IPS-15b (cell line): ENCODE measurements at regions not wholly inside any gene's neighbourhood (a gene's known extent, or its start where the extent isn't known, plus 50 kb on each side); places are given as distances from the start of the nearest gene placed in this dataset.

Experiments
- H3K27me3 ChIP-seq: one replicate; pipeline ENCODE4 v1.6.1; 2013; ENCODE audit warnings: low read length; ENCODE audit not compliant: control insufficient read depth, insufficient read depth
- H3K36me3 ChIP-seq: one replicate; pipeline ENCODE4 v1.6.1; 2013; ENCODE audit warnings: low read length; ENCODE audit not compliant: control insufficient read depth, insufficient read depth
- H3K4me1 ChIP-seq: one replicate; pipeline ENCODE4 v1.6.1; 2013; ENCODE audit warnings: mild to moderate bottlenecking, low read length; ENCODE audit not compliant: control insufficient read depth, insufficient read depth
- H3K4me3 ChIP-seq: one replicate; pipeline ENCODE4 v1.5.1; 2013; ENCODE audit warnings: low read depth, low read length
- H3K9ac ChIP-seq: one replicate; pipeline ENCODE4 v1.6.1; 2013; ENCODE audit warnings: low read depth, mild to moderate bottlenecking, low read length
- H3K9me3 ChIP-seq: one replicate; pipeline ENCODE4 v1.6.1; 2013; ENCODE audit warnings: mild to moderate bottlenecking, low read length; ENCODE audit not compliant: control insufficient read depth, insufficient read depth

GRCh38 chr5:61931236-61931635, 374.8 kb upstream of the KIF2A start:
- Histone ChIP-seq H3K9me3 (no peaks in the 10 kb centered on the region), H3K4me3 (no peak overlapping the region), H3K27me3 (no peaks in the 10 kb centered on the region), H3K36me3 (no peaks in the 10 kb centered on the region), H3K4me1 (no peaks in the 10 kb centered on the region), H3K9ac (no peak overlapping the region)

- H3K4me3 ChIP-seq = no peak overlapping the region
- H3K9me3 ChIP-seq = no peaks in the 10 kb centered on the region
- H3K36me3 ChIP-seq = no peaks in the 10 kb centered on the region
- no peaks in the 10 kb centered on the region for H3K4me1 ChIP-seq
- no peak overlapping the region for H3K9ac ChIP-seq
- no peaks in the 10 kb centered on the region for H3K27me3 ChIP-seq
Observed at GRCh38 chr5:61933787-61934626, 372.0 kb upstream of the KIF2A start.

GRCh38 chr5:61941637-61942036, 364.4 kb upstream of the KIF2A start:
- no peaks in the 10 kb centered on the region for H3K4me1 ChIP-seq
- no peaks in the 10 kb centered on the region for H3K27me3 ChIP-seq
- no peaks in the 10 kb centered on the region for H3K36me3 ChIP-seq
- H3K9ac ChIP-seq = no peak overlapping the region
- no peaks in the 10 kb centered on the region for H3K9me3 ChIP-seq
- H3K4me3 ChIP-seq = no peak overlapping the region

- no peaks in the 10 kb centered on the region for H3K36me3 ChIP-seq
- H3K27me3 ChIP-seq = no peaks in the 10 kb centered on the region
- no peak overlapping the region for H3K4me3 ChIP-seq
Observed at GRCh38 chr5:61942462-61943049, 363.4 kb upstream of the KIF2A start.

GRCh38 chr5:61943713-61944112, 362.3 kb upstream of the KIF2A start:
- Histone ChIP-seq H3K36me3 (no peaks in the 10 kb centered on the region), H3K9me3 (no peaks in the 10 kb centered on the region), H3K4me3 (no peak overlapping the region), H3K27me3 (no peaks in the 10 kb centered on the region), H3K4me1 (no peaks in the 10 kb centered on the region), H3K9ac (no peak overlapping the region)

More at GRCh38 chr5:61942462-61943049, 363.4 kb upstream of the KIF2A start:
- no peak overlapping the region for H3K9ac ChIP-seq
- no peaks in the 10 kb centered on the region for H3K4me1 ChIP-seq
- H3K9me3 ChIP-seq = no peaks in the 10 kb centered on the region

GRCh38 chr5:61948151-61948550, 357.9 kb upstream of the KIF2A start:
- no peaks in the 10 kb centered on the region for H3K4me1 ChIP-seq
- H3K36me3 ChIP-seq = no peaks in the 10 kb centered on the region
- no peaks in the 10 kb centered on the region for H3K27me3 ChIP-seq
- H3K9ac ChIP-seq = no peak overlapping the region
- H3K9me3 ChIP-seq = no peaks in the 10 kb centered on the region
- H3K4me3 ChIP-seq = no peak overlapping the region

GRCh38 chr5:61949054-61949678, 356.8 kb upstream of the KIF2A start:
- Histone ChIP-seq H3K9ac (no peak overlapping the region), H3K36me3 (no peaks in the 10 kb centered on the region), H3K9me3 (no peaks in the 10 kb centered on the region), H3K4me3 (no peak overlapping the region), H3K4me1 (peaks cover 4% of the 10 kb centered on the region), H3K27me3 (no peaks in the 10 kb centered on the region)

GRCh38 chr5:61949679-61950435, 356.1 kb upstream of the KIF2A start:
- H3K27me3 ChIP-seq = no peaks in the 10 kb centered on the region
- no peaks in the 10 kb centered on the region for H3K36me3 ChIP-seq

GRCh38 chr5:61951295-61951694, 354.7 kb upstream of the KIF2A start:
- H3K4me1 ChIP-seq = peaks cover 4% of the 10 kb centered on the region
- no peaks in the 10 kb centered on the region for H3K9me3 ChIP-seq
- H3K36me3 ChIP-seq = no peaks in the 10 kb centered on the region
- H3K9ac ChIP-seq = no peak overlapping the region
- H3K4me3 ChIP-seq = no peak overlapping the region
- H3K27me3 ChIP-seq = no peaks in the 10 kb centered on the region

More at GRCh38 chr5:61949679-61950435, 356.1 kb upstream of the KIF2A start:
- no peaks in the 10 kb centered on the region for H3K9me3 ChIP-seq
- no peak overlapping the region for H3K9ac ChIP-seq
- H3K4me1 ChIP-seq = peaks cover 4% of the 10 kb centered on the region
- no peak overlapping the region for H3K4me3 ChIP-seq

GRCh38 chr5:61953913-61954312, 352.1 kb upstream of the KIF2A start:
- peaks cover 4% of the 10 kb centered on the region for H3K4me1 ChIP-seq

GRCh38 chr5:61964201-61964600, 341.8 kb upstream of the KIF2A start:
- Histone ChIP-seq H3K4me1 (no peaks in the 10 kb centered on the region), H3K4me3 (no peak overlapping the region), H3K27me3 (no peaks in the 10 kb centered on the region), H3K9me3 (no peaks in the 10 kb centered on the region), H3K36me3 (no peaks in the 10 kb centered on the region), H3K9ac (no peak overlapping the region)

More at GRCh38 chr5:61953913-61954312, 352.1 kb upstream of the KIF2A start:
- Histone ChIP-seq H3K9ac (no peak overlapping the region), H3K9me3 (no peaks in the 10 kb centered on the region), H3K36me3 (no peaks in the 10 kb centered on the region), H3K4me3 (no peak overlapping the region), H3K27me3 (no peaks in the 10 kb centered on the region)
